ENCODE measurements at regions not wholly inside any gene's neighbourhood (a gene's known extent, or its start where the extent isn't known, plus 50 kb on each side); places are given as distances from the start of the nearest gene placed in this dataset.

GRCh38 chr4:84243685-84244084 is 255.4 kb downstream of the NKX6-1 start:
- Mint-ChIP-seq H3K27ac (no peak overlapping the region), H3K4me3 (no peak overlapping the region), H3K27me3 (ENCODE audit: insufficient read depth) (no peaks in the 10 kb centered on the region; the same call in 1 of the 2 replicates), H3K4me1 (ENCODE audit: low read depth) (no peaks in the 10 kb centered on the region), H3K9me3 (peaks cover 11% of the 10 kb centered on the region), H3K36me3 (ENCODE audit: low read depth) (no peaks in the 10 kb centered on the region)
- no peak for TF ChIP-seq CTCF (IDR thresholded peaks at IDR 0.05)
- DNase-seq = no peak

GRCh38 chr4:84239278-84239845 is 259.7 kb downstream of the NKX6-1 start:
- Mint-ChIP-seq H3K36me3 (ENCODE audit: low read depth) (no peaks in the 10 kb centered on the region), H3K9me3 (no peaks in the 10 kb centered on the region; the same call in 1 of the 2 replicates), H3K27me3 (ENCODE audit: insufficient read depth) (no peaks in the 10 kb centered on the region), H3K4me3 (no peak overlapping the region), H3K27ac (no peak overlapping the region), H3K4me1 (ENCODE audit: low read depth) (no peaks in the 10 kb centered on the region)
- DNase-seq = no peak
- no peak for TF ChIP-seq CTCF (IDR thresholded peaks at IDR 0.05)

- H3K9me3 Mint-ChIP-seq = no peaks in the 10 kb centered on the region; the same call in 1 of the 2 replicates
- no peak for TF ChIP-seq CTCF (IDR thresholded peaks at IDR 0.05)
- H3K4me1 Mint-ChIP-seq (ENCODE audit: low read depth) = no peaks in the 10 kb centered on the region
- H3K27ac Mint-ChIP-seq = no peak overlapping the region
- H3K27me3 Mint-ChIP-seq (ENCODE audit: insufficient read depth) = no peaks in the 10 kb centered on the region
- no peak for DNase-seq
- H3K36me3 Mint-ChIP-seq (ENCODE audit: low read depth) = no peaks in the 10 kb centered on the region
- H3K4me3 Mint-ChIP-seq = no peak overlapping the region
Measured at GRCh38 chr4:84238247-84239090, 260.6 kb downstream of the NKX6-1 start.

GRCh38 chr4:84237008-84237407 is 262.1 kb downstream of the NKX6-1 start:
- TF ChIP-seq CTCF (IDR thresholded peaks at IDR 0.05) = no peak

GRCh38 chr4:84235126-84235944 is 263.8 kb downstream of the NKX6-1 start:
- TF ChIP-seq CTCF (IDR thresholded peaks at IDR 0.05) = no peak
- Mint-ChIP-seq H3K27me3 (ENCODE audit: insufficient read depth) (no peaks in the 10 kb centered on the region; the same call in 1 of the 2 replicates), H3K4me3 (no peak overlapping the region), H3K9me3 (no peaks in the 10 kb centered on the region), H3K36me3 (ENCODE audit: low read depth) (no peaks in the 10 kb centered on the region), H3K27ac (no peak overlapping the region), H3K4me1 (ENCODE audit: low read depth) (no peaks in the 10 kb centered on the region)
- DNase-seq = no peak

More at GRCh38 chr4:84237008-84237407, 262.1 kb downstream of the NKX6-1 start:
- Mint-ChIP-seq H3K27me3 (ENCODE audit: insufficient read depth) (no peaks in the 10 kb centered on the region; the same call in 1 of the 2 replicates), H3K36me3 (ENCODE audit: low read depth) (no peaks in the 10 kb centered on the region), H3K9me3 (no peaks in the 10 kb centered on the region), H3K4me3 (no peak overlapping the region), H3K4me1 (ENCODE audit: low read depth) (no peaks in the 10 kb centered on the region), H3K27ac (no peak overlapping the region)
- no peak for DNase-seq

Data from HFFc6 (cell line).